ENCODE measurements at regions not wholly inside any gene's neighbourhood (a gene's known extent, or its start where the extent isn't known, plus 50 kb on each side); places are given as distances from the start of the nearest gene placed in this dataset.

GRCh38 chr7:98483964-98484545 lies 83.2 kb upstream of the BAIAP2L1 start:
- peaks cover 0 to 12% (median 0%) of the 10 kb centered on the region in 7 donors for H3K27me3 ChIP-seq
- H3K27ac ChIP-seq = no peak overlapping the region
- H3K9me3 ChIP-seq = peaks cover 0 to 13% (median 0%) of the 10 kb centered on the region in 11 donors
- H3K4me3 ChIP-seq = no peak overlapping the region
- TF ChIP-seq CTCF (IDR thresholded peaks at IDR 0.05) = no peak
- no peak for DNase-seq
- H3K36me3 ChIP-seq = no peaks in the 10 kb centered on the region
- intact Hi-C loops (cut with DNase I) = no loop called here
- no peaks in the 10 kb centered on the region for H3K4me1 ChIP-seq
- ATAC-seq = no peak
- WGBS, 2 donors = 70 to 71% methylated on average over 11 of the region's 11 CpGs

DNA sequence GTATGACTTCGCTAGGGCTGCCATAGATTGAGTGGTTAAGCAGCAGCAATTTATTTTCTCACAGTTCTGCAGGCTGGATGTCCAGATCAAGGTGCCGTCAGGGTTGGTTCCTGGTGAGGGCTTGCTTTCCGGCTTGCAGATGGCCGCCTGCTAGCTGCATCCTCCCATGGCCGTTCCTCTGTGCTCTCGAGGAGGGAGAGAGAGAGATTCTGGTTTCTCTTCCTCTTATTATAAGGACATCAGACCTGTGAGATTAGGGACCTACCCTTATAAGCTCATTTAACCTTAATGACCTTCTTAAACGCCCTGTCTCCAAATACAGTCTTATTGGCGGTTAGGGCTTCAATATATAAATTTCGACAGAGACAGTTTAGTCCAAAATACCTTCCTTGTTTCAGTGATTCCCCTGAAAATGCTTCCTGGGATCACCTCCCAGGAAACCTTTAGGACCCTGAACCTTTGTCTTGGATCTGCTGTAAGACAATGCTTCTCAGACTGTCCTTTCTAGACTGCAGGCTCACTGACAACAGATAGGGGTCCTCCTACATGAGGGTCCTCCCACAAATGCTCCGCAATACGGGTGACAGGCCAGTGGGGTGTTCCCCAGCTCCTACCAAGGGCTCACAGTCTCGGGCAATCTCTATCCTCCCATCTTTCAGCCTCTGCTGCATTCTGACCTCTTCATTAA lies 82.5 kb upstream of the BAIAP2L1 start:
- TF ChIP-seq CTCF (IDR thresholded peaks at IDR 0.05) = no peak
- H3K36me3 ChIP-seq = no peaks in the 10 kb centered on the region
- DNase-seq (no peak), ATAC-seq (no peak)
- 78 to 83% methylated on average over 12 of the region's 12 CpGs for WGBS, 2 donors
- peaks cover 0 to 9% (median 0%) of the 10 kb centered on the region in 7 donors for H3K27me3 ChIP-seq
- no peak overlapping the region for H3K4me3 ChIP-seq
- H3K4me1 ChIP-seq = no peaks in the 10 kb centered on the region
- no peak overlapping the region for H3K27ac ChIP-seq
- intact Hi-C loops (cut with DNase I) = no loop called here
- H3K9me3 ChIP-seq = peaks cover 0 to 13% (median 0%) of the 10 kb centered on the region in 11 donors

DNA sequence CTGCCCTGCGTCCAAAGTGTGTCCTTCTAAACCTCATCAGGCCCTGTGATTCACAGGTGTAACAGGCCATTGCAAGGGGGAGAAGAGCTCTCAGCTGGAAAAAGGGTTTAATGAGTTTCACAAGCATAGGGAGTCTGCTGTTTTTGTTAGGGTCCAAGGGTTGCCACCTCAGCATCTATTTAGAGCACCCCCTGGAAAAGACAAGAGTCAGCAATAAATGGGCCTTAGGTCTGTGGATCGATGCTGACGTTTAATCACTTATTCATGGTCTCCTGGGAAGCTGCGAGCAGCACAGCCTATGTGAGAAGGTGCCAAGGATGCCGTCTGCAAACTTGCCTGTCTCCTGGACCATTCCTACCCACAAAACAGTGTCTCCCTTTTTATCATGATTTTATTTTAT lies 78.4 kb upstream of the BAIAP2L1 start:
- DNase-seq = no peak
- peaks cover 0 to 8% (median 3%) of the 10 kb centered on the region in 7 donors for H3K27me3 ChIP-seq
- no peak for TF ChIP-seq CTCF (IDR thresholded peaks at IDR 0.05)
- no peak overlapping the region for H3K27ac ChIP-seq
- intact Hi-C loops (cut with DNase I) = no loop called here
- 78 to 89% methylated on average over 5 of the region's 5 CpGs for WGBS, 2 donors
- H3K36me3 ChIP-seq = no peaks in the 10 kb centered on the region
- no peaks in the 10 kb centered on the region for H3K4me1 ChIP-seq
- H3K4me3 ChIP-seq = no peak overlapping the region
- peaks cover 0 to 13% (median 0%) of the 10 kb centered on the region in 11 donors for H3K9me3 ChIP-seq
- ATAC-seq = no peak

DNA sequence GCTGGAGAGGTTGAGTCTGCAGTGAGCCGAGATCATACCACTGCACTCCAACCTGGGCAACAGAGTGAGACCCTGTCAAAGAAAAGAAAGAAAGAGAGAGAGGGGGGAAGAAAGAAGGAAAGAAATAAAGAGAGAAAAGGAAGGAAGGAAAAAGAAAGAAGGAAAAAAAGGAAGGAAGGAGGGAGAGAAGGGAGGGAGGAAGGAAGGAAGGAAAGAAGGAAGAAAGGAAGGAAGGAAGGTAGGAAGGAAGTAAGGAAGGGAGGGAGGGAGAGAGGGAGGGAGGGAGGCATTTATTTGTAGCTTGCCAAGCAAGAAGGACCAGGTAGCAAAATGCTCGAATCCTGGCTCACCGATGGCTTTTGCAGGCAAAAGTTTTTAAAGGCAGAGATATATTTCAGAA lies 74.5 kb upstream of the BAIAP2L1 start:
- Histone ChIP-seq H3K27me3 (peaks cover 0 to 32% (median 26%) of the 10 kb centered on the region in 7 donors), H3K27ac (no peak overlapping the region), H3K9me3 (peaks cover 0 to 4% (median 0%) of the 10 kb centered on the region in 11 donors), H3K4me3 (no peak overlapping the region), H3K4me1 (peaks cover 0 to 8% (median 0%) of the 10 kb centered on the region in 9 donors), H3K36me3 (no peaks in the 10 kb centered on the region)
- ATAC-seq = no peak
- no peak for DNase-seq
- intact Hi-C loops (cut with DNase I) = no loop called here
- TF ChIP-seq CTCF (IDR thresholded peaks at IDR 0.05) = no peak
- WGBS, 2 donors = 84% methylated on average over 3 of the region's 3 CpGs
